ENCODE measurements at regions not wholly inside any gene's neighbourhood (a gene's known extent, or its start where the extent isn't known, plus 50 kb on each side); places are given as distances from the start of the nearest gene placed in this dataset.

DNA sequence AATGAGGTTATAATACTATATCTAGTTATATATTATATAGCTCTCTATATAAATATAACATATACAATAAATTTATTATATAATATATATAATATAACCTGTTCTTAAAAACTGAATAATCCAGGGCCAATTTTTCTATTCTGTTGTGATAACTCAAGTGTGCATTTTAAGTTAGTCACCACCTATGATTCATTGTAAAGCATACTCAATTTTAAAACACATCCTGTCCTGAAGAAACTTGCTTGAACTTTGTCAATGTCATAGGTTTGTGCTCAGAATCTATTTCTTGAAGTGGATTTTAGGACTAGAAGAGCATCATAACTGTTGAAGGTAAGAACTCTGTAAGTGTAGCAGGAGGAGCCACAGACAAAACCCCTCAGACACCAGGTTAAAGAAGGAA, 1209.8 kb downstream of the REEP3 start:
- Histone ChIP-seq H3K36me3 (no peaks in the 10 kb centered on the region), H3K27ac (no peak overlapping the region), H3K9me3 (ENCODE audit: severe bottlenecking) (no peaks in the 10 kb centered on the region), H3K27me3 (ENCODE audit: insufficient read depth, low read depth, severe bottlenecking) (no peaks in the 10 kb centered on the region), H3K4me3 (ENCODE audit: low read depth, low read length) (no peak overlapping the region)
- no peak for DNase-seq
- TF ChIP-seq, protein P1, sequence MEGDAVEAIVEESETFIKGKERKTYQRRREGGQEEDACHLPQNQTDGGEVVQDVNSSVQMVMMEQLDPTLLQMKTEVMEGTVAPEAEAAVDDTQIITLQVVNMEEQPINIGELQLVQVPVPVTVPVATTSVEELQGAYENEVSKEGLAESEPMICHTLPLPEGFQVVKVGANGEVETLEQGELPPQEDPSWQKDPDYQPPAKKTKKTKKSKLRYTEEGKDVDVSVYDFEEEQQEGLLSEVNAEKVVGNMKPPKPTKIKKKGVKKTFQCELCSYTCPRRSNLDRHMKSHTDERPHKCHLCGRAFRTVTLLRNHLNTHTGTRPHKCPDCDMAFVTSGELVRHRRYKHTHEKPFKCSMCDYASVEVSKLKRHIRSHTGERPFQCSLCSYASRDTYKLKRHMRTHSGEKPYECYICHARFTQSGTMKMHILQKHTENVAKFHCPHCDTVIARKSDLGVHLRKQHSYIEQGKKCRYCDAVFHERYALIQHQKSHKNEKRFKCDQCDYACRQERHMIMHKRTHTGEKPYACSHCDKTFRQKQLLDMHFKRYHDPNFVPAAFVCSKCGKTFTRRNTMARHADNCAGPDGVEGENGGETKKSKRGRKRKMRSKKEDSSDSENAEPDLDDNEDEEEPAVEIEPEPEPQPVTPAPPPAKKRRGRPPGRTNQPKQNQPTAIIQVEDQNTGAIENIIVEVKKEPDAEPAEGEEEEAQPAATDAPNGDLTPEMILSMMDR (IDR thresholded peaks at IDR 0.05; ENCODE audit: low read depth, low read length): no peak

DNA sequence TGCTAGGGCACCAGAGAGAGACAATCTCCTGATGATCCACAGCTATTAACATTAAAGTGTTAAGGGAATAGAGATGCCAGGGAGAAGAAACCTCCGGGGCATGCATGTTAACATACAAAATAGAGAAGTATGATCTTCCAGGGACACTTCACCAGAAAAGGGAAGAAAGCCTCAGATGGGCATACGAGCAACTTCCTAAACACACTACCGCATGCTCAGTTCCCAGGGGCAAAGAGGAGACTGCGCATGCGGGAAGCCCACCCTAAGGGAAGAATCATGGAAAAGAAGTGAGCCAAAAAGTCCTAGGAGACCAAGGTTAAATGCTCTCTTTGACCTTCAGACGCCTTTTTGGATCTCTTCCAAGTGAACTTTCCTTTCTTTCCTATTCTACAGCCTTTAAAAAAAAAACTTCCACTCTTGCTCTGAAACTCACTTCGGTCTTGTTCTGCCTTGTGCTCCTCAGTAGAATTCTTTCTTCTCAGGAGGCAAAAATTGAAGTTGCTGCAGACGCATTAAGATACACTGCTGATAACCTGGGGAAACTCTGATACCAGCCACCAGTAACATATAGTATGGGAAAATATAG, 1211.3 kb downstream of the REEP3 start:
- no peaks in the 10 kb centered on the region for H3K9me3 ChIP-seq (ENCODE audit: severe bottlenecking)
- no peaks in the 10 kb centered on the region for H3K27me3 ChIP-seq (ENCODE audit: insufficient read depth, low read depth, severe bottlenecking)
- H3K4me3 ChIP-seq (ENCODE audit: low read depth, low read length): no peak overlapping the region
- H3K27ac ChIP-seq: no peak overlapping the region
- no peaks in the 10 kb centered on the region for H3K36me3 ChIP-seq
- TF ChIP-seq, protein P1 (IDR thresholded peaks at IDR 0.05; ENCODE audit: low read depth, low read length): no peak
- DNase-seq: no peak

DNA sequence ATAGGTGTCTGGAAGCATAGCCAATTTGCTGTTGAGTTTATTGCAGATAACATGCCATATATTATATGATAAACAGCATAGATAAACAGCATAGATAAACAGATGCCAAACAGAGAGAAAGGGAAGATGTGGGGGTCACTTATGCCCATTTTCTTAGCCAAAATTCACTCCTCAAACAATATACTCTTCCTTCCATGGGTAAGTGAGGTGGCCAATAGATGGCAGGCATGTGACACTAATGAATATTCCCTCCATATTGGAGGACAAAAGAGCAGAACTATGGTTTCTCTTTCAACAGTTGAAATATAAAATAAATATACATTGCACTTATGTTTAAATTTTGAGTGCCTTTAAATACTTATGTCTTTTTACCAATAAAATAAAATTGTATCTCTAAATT, 1212.8 kb downstream of the REEP3 start:
- Histone ChIP-seq H3K4me3 (ENCODE audit: low read depth, low read length) (no peak overlapping the region), H3K27me3 (ENCODE audit: insufficient read depth, low read depth, severe bottlenecking) (no peaks in the 10 kb centered on the region), H3K36me3 (no peaks in the 10 kb centered on the region), H3K27ac (no peak overlapping the region), H3K9me3 (ENCODE audit: severe bottlenecking) (no peaks in the 10 kb centered on the region)
- TF ChIP-seq, protein P1 (IDR thresholded peaks at IDR 0.05; ENCODE audit: low read depth, low read length): peak; percentile 34; the same call in 1 of the 2 replicates
- peak; percentile 18 for DNase-seq

DNA sequence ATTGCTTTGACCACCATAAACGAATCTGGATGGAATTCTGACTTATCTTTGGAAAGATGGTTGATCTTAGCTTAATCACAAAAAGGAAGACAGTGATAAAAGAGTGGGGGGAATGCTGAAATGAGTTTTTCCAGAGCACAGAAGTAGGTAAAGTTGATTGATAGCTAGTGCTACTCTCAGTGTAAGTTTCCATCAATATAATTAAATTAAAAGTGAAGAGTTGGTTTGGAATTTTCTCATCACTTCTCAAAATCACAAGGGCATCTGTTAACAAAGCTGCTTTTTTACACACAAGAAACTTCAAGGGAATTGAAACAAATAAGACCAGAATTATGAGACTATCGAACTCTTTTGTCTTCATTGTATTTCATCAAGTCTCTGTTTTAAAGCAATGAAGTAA, 1217.3 kb downstream of the REEP3 start:
- H3K4me3 ChIP-seq (ENCODE audit: low read depth, low read length): no peak overlapping the region
- no peaks in the 10 kb centered on the region for H3K36me3 ChIP-seq
- TF ChIP-seq, protein P1 (IDR thresholded peaks at IDR 0.05; ENCODE audit: low read depth, low read length): no peak
- no peak for DNase-seq
- no peaks in the 10 kb centered on the region for H3K9me3 ChIP-seq (ENCODE audit: severe bottlenecking)
- H3K27me3 ChIP-seq (ENCODE audit: insufficient read depth, low read depth, severe bottlenecking): no peaks in the 10 kb centered on the region
- H3K27ac ChIP-seq: no peak overlapping the region

DNA sequence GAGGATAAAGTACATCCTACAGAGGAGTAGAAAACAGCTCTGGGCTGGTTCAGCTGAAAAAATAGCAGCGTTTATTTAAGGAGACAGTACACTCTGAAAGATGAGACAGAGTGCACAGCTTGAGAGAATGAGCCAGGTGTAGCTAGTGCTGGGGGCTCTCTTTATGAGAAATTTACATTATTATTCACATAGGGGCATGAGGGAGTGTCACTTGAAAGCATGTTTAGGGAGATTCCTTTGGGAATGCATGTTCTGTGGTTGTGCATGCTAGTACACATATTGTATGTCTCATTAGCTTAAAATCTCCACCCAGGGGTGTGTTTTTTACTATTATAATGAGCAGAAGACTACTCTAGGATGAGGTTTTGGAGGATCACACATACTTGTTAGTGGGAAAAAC, 1224.4 kb downstream of the REEP3 start:
- H3K27me3 ChIP-seq (ENCODE audit: insufficient read depth, low read depth, severe bottlenecking): no peaks in the 10 kb centered on the region
- TF ChIP-seq, protein P1 (IDR thresholded peaks at IDR 0.05; ENCODE audit: low read depth, low read length): no peak
- H3K36me3 ChIP-seq: no peaks in the 10 kb centered on the region
- no peak overlapping the region for H3K27ac ChIP-seq
- H3K4me3 ChIP-seq (ENCODE audit: low read depth, low read length): no peak overlapping the region
- DNase-seq: no peak
- H3K9me3 ChIP-seq (ENCODE audit: severe bottlenecking): no peaks in the 10 kb centered on the region

DNA sequence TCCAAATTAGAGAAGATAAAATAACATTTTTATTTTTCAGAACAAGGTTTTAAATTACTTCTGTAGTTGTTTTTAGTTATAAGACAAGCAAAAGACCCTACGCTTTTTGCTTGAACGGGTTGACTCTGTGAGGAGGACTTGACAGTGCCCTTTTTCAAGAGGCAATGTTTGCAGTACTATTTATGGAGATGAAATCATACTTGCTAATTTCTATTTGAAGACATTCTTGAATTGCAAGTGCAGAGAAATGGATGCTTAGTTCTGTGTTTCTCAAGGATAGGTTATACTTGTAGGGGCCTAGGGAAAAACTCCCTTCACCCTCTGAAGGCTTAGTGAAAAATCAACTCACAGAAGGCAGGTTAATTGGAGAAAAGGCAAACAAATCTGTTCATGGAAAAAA, 1229.5 kb downstream of the REEP3 start:
- Histone ChIP-seq H3K4me3 (ENCODE audit: low read depth, low read length) (no peak overlapping the region), H3K27me3 (ENCODE audit: insufficient read depth, low read depth, severe bottlenecking) (no peaks in the 10 kb centered on the region), H3K27ac (no peak overlapping the region), H3K36me3 (no peaks in the 10 kb centered on the region), H3K9me3 (ENCODE audit: severe bottlenecking) (no peaks in the 10 kb centered on the region)
- TF ChIP-seq, protein P1 (IDR thresholded peaks at IDR 0.05; ENCODE audit: low read depth, low read length): no peak
- DNase-seq: no peak
